GM23338 (cell line): ENCODE measurements at regions not wholly inside any gene's neighbourhood (a gene's known extent, or its start where the extent isn't known, plus 50 kb on each side); places are given as distances from the start of the nearest gene placed in this dataset.

ENCODE experiments used
- ATAC-seq: fragments of 200-7000 bp; cut with Tn5 transposase; 3 replicates; pipeline ENCODE4 v1.9.1; 2020
- DNase-seq: peaks from one replicate; pipeline ENCODE4 v3.0.0-alpha.2; 2015; ENCODE audit warnings: low spot score
- H2AFZ ChIP-seq: fragments of 200-600 bp; sonication (generic); 2 replicates; pipeline ENCODE4 v1.8.0; 2016; ENCODE audit warnings: antibody characterized with exemption, mild to moderate bottlenecking, moderate library complexity
- H3F3A ChIP-seq: fragments of 200-600 bp; sonication (generic); replicated peaks from 2 replicates; pipeline ENCODE4 v1.8.0; 2017; ENCODE audit warnings: antibody characterized with exemption, mixed run types, low read depth
- H3K27ac ChIP-seq: fragments of 200-600 bp; sonication (generic); 2 replicates; pipeline ENCODE4 v1.6.1; 2016; ENCODE audit warnings: low read depth
- H3K27me3 ChIP-seq: fragments of 200-600 bp; sonication (generic); 2 replicates; pipeline ENCODE4 v1.8.0; 2016; ENCODE audit warnings: mild to moderate bottlenecking, mixed run types, moderate library complexity; ENCODE audit not compliant: insufficient read depth
- H3K36me3 ChIP-seq: fragments of 200-600 bp; sonication (generic); 2 replicates; pipeline ENCODE4 v1.8.0; 2016; ENCODE audit warnings: mild to moderate bottlenecking; ENCODE audit not compliant: insufficient read depth
- H3K4me1 ChIP-seq: fragments of 200-600 bp; sonication (generic); 2 replicates; pipeline ENCODE4 v1.8.0; 2016; ENCODE audit warnings: mild to moderate bottlenecking, moderate library complexity; ENCODE audit not compliant: insufficient read depth
- H3K4me2 ChIP-seq: fragments of 200-600 bp; sonication (generic); 2 replicates; pipeline ENCODE4 v1.7.1; 2017; ENCODE audit warnings: mixed run types
- H3K4me3 ChIP-seq: fragments of 200-600 bp; sonication (generic); 2 replicates; pipeline ENCODE4 v1.6.1; 2016; ENCODE audit warnings: mixed run types
- H3K79me2 ChIP-seq: fragments of 200-600 bp; sonication (generic); replicated peaks from 2 replicates; pipeline ENCODE4 v1.8.0; 2017; ENCODE audit warnings: mild to moderate bottlenecking; ENCODE audit not compliant: insufficient read depth
- H3K9me2 ChIP-seq: fragments of 200-600 bp; sonication (generic); 2 replicates; pipeline ENCODE4 v1.8.0; 2017; ENCODE audit not compliant: insufficient read depth
- H4K20me1 ChIP-seq: fragments of 200-600 bp; sonication (generic); replicated peaks from 2 replicates; pipeline ENCODE4 v1.8.0; 2017; ENCODE audit warnings: mild to moderate bottlenecking; ENCODE audit not compliant: insufficient read depth
- H3K27ac Mint-ChIP-seq: 2 replicates; pipeline ENCODE4 v1.8.0; 2020; ENCODE audit warnings: inconsistent platforms, mild to moderate bottlenecking, moderate library complexity, mixed read lengths
- H3K27me3 Mint-ChIP-seq: 3 replicates; pipeline ENCODE4 v1.8.0; 2022; ENCODE audit warnings: low read depth, mild to moderate bottlenecking, moderate library complexity, mixed read lengths, inconsistent platforms; ENCODE audit not compliant: insufficient read depth, poor library complexity
- H3K36me3 Mint-ChIP-seq: 3 replicates; pipeline ENCODE4 v1.8.0; 2021; ENCODE audit warnings: low read depth, mild to moderate bottlenecking, inconsistent platforms, moderate library complexity, mixed read lengths
- H3K4me1 Mint-ChIP-seq: 3 replicates; pipeline ENCODE4 v1.8.0; 2020; ENCODE audit warnings: mild to moderate bottlenecking, inconsistent platforms, mixed read lengths
- H3K4me3 Mint-ChIP-seq: 3 replicates; pipeline ENCODE4 v1.8.0; 2021; ENCODE audit warnings: moderate library complexity, mild to moderate bottlenecking, inconsistent platforms, mixed read lengths
- H3K9me3 Mint-ChIP-seq: 3 replicates; pipeline ENCODE4 v1.8.0; 2020; ENCODE audit warnings: moderate library complexity, mild to moderate bottlenecking, inconsistent platforms, mixed read lengths
- CREB1 ChIP-seq: fragments of 250-450 bp; sonication (Bioruptor Pico); IDR thresholded peaks from 2 replicates; pipeline ENCODE4 v1.5.0; 2020; ENCODE audit warnings: low read depth, mild to moderate bottlenecking, moderate library complexity
- EZH2 ChIP-seq: fragments of 200-600 bp; sonication (generic); IDR thresholded peaks from one replicate; pipeline ENCODE4 v1.8.0; 2017; ENCODE audit warnings: antibody characterized with exemption, mild to moderate bottlenecking, low read depth; ENCODE audit not compliant: unreplicated experiment
- EZH2phosphoT487 ChIP-seq: fragments of 200-600 bp; sonication (generic); IDR thresholded peaks from one replicate; pipeline ENCODE4 v1.8.1; 2018; ENCODE audit warnings: antibody characterized with exemption; ENCODE audit not compliant: unreplicated experiment
- POLR2AphosphoS5 ChIP-seq: IDR thresholded peaks from 2 replicates; pipeline ENCODE4 v1.6.1; 2016; ENCODE audit warnings: antibody characterized with exemption, low read depth
- STAT1 ChIP-seq: IDR thresholded peaks from one replicate; pipeline ENCODE4 v1.6.1; 2016; ENCODE audit warnings: antibody characterized with exemption; ENCODE audit not compliant: unreplicated experiment
- ZNF331 ChIP-seq: fragments of 250-450 bp; sonication (Bioruptor Pico); IDR thresholded peaks from 2 replicates; pipeline ENCODE4 v1.5.0; 2020; ENCODE audit warnings: low read depth, mild to moderate bottlenecking, moderate library complexity
- ZNF462 ChIP-seq: fragments of 250-450 bp; sonication (Bioruptor Pico); IDR thresholded peaks from 2 replicates; pipeline ENCODE4 v1.5.0; 2020; ENCODE audit warnings: mild to moderate bottlenecking, moderate library complexity
- TF ChIP-seq, protein P1 (sequence below), 2 experiments: fragments of 200-600 bp in 1 of 2; sonication (generic) in 1 of 2; conservative IDR thresholded peaks; 2 replicates each; pipeline versions ENCODE4 v1.5.1 to v1.6.1; 2016 to 2017; ENCODE audit warnings: antibody characterized with exemption in 2 of 2, low read depth in 2 of 2, mild to moderate bottlenecking in 2 of 2, moderate library complexity in 1 of 2
- TF ChIP-seq, protein P2 (sequence below): IDR thresholded peaks from one replicate; pipeline ENCODE4 v1.6.1; 2018; ENCODE audit warnings: antibody characterized with exemption; ENCODE audit not compliant: unreplicated experiment

GRCh38 chr3:137163241-137163871, 205.6 kb downstream of the IL20RB start:
- no peaks in the 10 kb centered on the region for H3F3A ChIP-seq
- H3K4me1 ChIP-seq, result peaks cover 19% of the 10 kb centered on the region; the same call in 1 of the 2 replicates
- no peaks in the 10 kb centered on the region for H4K20me1 ChIP-seq
- no peaks in the 10 kb centered on the region for H3K27me3 ChIP-seq
- no peaks in the 10 kb centered on the region for H3K9me2 ChIP-seq
- H3K79me2 ChIP-seq, result no peaks in the 10 kb centered on the region
- peak overlapping the region; percentile 37; the same call in 1 of the 2 replicates for H3K4me2 ChIP-seq
- ATAC-seq (peak; percentile 97), DNase-seq (peak; percentile 19)
- H3K27ac ChIP-seq, result no peak overlapping the region
- H3K9me3 Mint-ChIP-seq, result no peaks in the 10 kb centered on the region
- H3K36me3 ChIP-seq, result no peaks in the 10 kb centered on the region
- no peak overlapping the region for H3K4me3 Mint-ChIP-seq
- no peak overlapping the region for H3K4me3 ChIP-seq
- no peaks in the 10 kb centered on the region for H3K36me3 Mint-ChIP-seq
- H2AFZ ChIP-seq, result peak overlapping the region; percentile 45
- TF ChIP-seq ZNF462 (CRISPR knock-in tag) (no peak), STAT1 (no peak), EZH2 (no peak), CREB1 (CRISPR knock-in tag) (no peak), ZNF331 (no peak), EZH2phosphoT487 (no peak), POLR2AphosphoS5 (no peak)
- TF ChIP-seq, protein P1, sequence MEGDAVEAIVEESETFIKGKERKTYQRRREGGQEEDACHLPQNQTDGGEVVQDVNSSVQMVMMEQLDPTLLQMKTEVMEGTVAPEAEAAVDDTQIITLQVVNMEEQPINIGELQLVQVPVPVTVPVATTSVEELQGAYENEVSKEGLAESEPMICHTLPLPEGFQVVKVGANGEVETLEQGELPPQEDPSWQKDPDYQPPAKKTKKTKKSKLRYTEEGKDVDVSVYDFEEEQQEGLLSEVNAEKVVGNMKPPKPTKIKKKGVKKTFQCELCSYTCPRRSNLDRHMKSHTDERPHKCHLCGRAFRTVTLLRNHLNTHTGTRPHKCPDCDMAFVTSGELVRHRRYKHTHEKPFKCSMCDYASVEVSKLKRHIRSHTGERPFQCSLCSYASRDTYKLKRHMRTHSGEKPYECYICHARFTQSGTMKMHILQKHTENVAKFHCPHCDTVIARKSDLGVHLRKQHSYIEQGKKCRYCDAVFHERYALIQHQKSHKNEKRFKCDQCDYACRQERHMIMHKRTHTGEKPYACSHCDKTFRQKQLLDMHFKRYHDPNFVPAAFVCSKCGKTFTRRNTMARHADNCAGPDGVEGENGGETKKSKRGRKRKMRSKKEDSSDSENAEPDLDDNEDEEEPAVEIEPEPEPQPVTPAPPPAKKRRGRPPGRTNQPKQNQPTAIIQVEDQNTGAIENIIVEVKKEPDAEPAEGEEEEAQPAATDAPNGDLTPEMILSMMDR (conservative IDR thresholded peaks at IDR 0.05; ENCODE audit: low read depth in 2 of 2), result no peak
- TF ChIP-seq, protein P2, sequence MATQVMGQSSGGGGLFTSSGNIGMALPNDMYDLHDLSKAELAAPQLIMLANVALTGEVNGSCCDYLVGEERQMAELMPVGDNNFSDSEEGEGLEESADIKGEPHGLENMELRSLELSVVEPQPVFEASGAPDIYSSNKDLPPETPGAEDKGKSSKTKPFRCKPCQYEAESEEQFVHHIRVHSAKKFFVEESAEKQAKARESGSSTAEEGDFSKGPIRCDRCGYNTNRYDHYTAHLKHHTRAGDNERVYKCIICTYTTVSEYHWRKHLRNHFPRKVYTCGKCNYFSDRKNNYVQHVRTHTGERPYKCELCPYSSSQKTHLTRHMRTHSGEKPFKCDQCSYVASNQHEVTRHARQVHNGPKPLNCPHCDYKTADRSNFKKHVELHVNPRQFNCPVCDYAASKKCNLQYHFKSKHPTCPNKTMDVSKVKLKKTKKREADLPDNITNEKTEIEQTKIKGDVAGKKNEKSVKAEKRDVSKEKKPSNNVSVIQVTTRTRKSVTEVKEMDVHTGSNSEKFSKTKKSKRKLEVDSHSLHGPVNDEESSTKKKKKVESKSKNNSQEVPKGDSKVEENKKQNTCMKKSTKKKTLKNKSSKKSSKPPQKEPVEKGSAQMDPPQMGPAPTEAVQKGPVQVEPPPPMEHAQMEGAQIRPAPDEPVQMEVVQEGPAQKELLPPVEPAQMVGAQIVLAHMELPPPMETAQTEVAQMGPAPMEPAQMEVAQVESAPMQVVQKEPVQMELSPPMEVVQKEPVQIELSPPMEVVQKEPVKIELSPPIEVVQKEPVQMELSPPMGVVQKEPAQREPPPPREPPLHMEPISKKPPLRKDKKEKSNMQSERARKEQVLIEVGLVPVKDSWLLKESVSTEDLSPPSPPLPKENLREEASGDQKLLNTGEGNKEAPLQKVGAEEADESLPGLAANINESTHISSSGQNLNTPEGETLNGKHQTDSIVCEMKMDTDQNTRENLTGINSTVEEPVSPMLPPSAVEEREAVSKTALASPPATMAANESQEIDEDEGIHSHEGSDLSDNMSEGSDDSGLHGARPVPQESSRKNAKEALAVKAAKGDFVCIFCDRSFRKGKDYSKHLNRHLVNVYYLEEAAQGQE, result no peak
- peaks cover 24% of the 10 kb centered on the region for H3K4me1 Mint-ChIP-seq
- H3K27me3 Mint-ChIP-seq, result peaks cover 4% of the 10 kb centered on the region
- peak overlapping the region; percentile 29 for H3K27ac Mint-ChIP-seq
